ENCODE measurements at regions not wholly inside any gene's neighbourhood (a gene's known extent, or its start where the extent isn't known, plus 50 kb on each side); places are given as distances from the start of the nearest gene placed in this dataset.
"Not testable (repeated sequence)": the region's sequence is repeated elsewhere in the genome, so short reads cannot be mapped to it uniquely, and the experiment has no call there.

DNA sequence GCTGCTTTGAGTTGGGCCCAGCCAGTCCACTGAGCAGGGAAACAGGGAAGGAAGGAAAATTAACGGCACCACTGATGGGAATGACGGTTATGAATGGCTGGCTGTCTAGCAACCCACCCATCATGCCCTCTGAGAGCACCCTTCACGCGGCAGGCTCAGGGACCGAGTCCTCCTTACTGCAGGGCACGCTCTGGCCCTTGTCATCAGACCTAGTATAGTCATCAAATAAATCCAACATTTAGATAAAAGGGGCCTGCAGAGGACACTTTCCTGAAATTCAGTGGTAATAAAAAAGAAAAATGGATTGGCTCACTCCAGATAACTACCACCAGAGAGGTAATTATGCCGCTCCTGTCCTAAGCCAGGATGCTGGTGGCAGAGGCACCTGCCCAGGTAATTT is 509.4 kb downstream of the MATN1 start:
- TF ChIP-seq, protein P1, sequence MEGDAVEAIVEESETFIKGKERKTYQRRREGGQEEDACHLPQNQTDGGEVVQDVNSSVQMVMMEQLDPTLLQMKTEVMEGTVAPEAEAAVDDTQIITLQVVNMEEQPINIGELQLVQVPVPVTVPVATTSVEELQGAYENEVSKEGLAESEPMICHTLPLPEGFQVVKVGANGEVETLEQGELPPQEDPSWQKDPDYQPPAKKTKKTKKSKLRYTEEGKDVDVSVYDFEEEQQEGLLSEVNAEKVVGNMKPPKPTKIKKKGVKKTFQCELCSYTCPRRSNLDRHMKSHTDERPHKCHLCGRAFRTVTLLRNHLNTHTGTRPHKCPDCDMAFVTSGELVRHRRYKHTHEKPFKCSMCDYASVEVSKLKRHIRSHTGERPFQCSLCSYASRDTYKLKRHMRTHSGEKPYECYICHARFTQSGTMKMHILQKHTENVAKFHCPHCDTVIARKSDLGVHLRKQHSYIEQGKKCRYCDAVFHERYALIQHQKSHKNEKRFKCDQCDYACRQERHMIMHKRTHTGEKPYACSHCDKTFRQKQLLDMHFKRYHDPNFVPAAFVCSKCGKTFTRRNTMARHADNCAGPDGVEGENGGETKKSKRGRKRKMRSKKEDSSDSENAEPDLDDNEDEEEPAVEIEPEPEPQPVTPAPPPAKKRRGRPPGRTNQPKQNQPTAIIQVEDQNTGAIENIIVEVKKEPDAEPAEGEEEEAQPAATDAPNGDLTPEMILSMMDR (IDR thresholded peaks at IDR 0.05; ENCODE audit: borderline replicate concordance, insufficient read depth, low read depth, low read length) = no peak
- no peak overlapping the region for H3K4me3 ChIP-seq (ENCODE audit: low read depth, low read length)

DNA sequence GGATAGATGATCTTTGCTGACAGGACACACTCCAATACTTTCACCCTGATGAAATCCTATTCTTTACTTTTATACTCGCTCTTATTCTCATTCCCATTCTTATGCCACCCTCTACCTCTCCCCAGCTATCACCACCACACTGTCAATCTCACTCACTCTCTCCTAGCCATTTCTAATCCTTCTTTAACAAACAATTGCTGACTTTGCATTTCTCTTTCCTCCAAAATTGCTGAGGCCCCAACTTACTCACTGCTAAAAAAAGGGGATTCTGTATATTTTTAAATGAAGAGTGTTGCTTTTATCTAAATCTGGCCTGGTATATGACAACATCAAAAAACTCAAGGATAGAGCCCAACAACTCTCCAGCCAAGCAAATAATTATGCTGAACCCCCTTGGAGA is 515.4 kb downstream of the MATN1 start:
- H3K4me3 ChIP-seq (ENCODE audit: low read depth, low read length) = not testable (repeated sequence)

DNA sequence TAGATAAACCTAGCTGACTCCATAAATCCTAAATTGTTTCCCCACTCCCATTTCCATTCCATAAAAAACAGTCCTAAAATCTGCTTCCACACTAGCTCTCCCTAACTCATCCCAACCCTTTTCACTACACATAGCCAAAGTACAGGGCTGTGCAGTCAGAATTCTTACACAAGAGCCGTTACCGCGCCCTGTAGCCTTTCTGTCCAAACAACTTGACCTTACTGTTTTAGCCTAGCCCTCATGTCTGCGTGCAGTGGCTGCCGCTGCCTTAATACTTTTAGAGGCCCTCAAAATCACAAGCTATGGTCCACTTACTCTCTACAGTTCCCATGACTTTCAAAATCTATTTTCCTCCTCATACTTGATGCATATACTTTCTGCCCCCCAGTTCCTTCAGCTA is 516.8 kb downstream of the MATN1 start:
- H3K4me3 ChIP-seq (ENCODE audit: low read depth, low read length) = not testable (repeated sequence)

DNA sequence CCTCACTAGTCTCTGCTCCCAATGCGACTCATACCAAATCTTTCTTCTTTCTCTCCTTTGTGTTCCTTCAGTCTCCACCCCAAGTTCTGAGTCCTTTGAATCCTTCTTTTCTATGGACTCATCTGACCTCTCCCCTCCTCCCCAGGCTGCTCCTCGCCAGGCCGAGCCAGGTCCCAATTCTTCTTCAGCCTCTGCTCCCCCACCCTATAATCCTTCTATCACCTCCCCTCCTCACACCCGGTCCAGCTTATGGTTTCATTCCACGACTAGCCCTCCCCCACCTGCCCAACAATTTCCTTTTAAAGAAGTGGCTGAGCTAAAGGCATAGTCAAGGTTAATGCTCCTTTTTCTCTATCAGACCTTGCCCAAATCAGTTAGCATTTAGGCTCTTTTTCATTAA is 518.5 kb downstream of the MATN1 start:
- not testable (repeated sequence) for H3K4me3 ChIP-seq (ENCODE audit: low read depth, low read length)

DNA sequence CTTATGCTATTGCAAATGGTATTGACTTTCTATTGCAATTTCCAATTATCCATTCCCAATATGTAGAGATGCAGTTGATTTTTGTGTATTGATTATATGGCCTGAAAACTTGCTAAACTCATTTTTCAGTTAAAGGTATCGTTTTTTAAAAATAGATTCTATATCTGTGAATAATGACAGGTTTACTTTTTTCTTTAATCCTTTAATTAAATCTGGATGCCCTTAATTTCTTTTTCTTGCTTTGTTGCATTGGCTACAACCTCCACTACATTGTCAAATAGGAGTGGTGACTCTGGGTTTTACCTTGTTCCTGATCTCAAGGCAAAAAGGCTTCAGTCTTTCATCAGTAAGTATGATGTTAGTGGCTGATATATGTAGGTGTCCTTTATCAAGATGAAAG is 522.4 kb downstream of the MATN1 start:
- H3K4me3 ChIP-seq (ENCODE audit: low read depth, low read length) = no peak overlapping the region
- TF ChIP-seq, protein P1 (IDR thresholded peaks at IDR 0.05; ENCODE audit: borderline replicate concordance, insufficient read depth, low read depth, low read length) = no peak

DNA sequence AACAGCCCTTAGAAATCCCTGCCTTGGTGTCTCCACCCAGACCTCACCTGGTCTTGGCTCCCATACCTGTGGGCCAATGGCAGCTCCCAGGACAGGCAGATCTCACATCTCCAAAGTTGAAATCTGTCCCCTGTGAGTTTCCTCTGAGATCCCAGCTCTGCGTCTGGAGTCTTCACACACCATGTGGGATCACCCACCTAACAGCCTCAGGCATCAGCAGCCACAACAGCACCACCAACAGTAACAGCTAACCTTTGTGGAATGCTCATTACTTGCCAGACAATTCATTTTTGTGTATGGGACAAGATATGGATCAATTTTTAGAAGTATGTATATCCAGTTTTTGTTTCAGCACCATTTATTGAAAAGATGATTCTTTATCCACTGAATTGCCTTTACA is 523.2 kb downstream of the MATN1 start:
- TF ChIP-seq, protein P1 (IDR thresholded peaks at IDR 0.05; ENCODE audit: borderline replicate concordance, insufficient read depth, low read depth, low read length) = no peak
- no peak overlapping the region for H3K4me3 ChIP-seq (ENCODE audit: low read depth, low read length)

DNA sequence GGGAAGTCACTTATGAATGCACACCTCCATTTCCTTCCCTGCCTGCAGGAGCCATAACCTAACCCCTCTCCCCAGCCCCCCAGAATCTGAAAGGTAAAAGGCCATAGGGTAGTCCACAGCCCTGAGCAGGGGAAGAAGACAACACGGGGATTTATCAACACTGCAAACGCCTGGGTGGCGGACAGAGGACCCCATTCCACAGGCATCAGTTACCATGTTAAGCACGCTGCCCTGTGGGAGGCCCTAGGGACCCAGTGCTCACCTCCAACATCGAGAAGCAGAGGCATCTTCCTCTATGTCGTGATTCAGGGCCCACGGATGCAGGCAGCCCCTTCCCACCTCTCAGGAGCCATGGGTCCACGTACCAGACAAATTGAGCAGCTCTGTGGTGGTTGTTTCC is 523.8 kb downstream of the MATN1 start:
- TF ChIP-seq, protein P1 (IDR thresholded peaks at IDR 0.05; ENCODE audit: borderline replicate concordance, insufficient read depth, low read depth, low read length) = no peak
- no peak overlapping the region for H3K4me3 ChIP-seq (ENCODE audit: low read depth, low read length)

DNA sequence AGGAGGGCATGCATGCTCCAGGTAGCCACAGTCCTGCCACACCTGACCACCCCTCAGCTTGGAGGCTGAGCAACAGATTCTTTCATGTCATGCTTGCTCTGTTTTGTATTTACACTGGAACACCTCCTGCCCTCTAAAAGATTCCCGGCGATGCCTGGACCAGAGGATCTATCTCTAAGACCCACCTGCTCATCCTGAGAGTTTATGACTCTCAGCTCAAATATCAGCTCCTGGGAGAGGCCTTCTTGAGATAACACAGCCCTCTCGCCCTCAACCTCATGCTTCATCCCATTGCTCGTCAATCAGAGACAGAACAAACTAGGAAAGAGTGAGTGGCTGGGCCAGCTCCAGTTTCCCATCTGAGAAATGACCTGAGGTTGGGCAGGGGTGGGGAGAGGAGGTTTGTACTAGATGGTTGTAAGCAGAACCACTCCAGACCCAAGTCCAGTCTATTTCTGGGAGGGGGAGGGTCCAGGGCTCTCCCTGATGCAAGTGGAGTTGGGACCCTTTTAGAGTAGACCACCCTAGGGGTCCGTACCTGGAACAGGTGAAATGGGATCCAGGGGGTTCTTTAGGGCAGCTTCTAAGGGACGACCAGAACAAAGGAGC is 524.5 kb downstream of the MATN1 start:
- TF ChIP-seq, protein P1 (IDR thresholded peaks at IDR 0.05; ENCODE audit: borderline replicate concordance, insufficient read depth, low read depth, low read length) = no peak

DNA sequence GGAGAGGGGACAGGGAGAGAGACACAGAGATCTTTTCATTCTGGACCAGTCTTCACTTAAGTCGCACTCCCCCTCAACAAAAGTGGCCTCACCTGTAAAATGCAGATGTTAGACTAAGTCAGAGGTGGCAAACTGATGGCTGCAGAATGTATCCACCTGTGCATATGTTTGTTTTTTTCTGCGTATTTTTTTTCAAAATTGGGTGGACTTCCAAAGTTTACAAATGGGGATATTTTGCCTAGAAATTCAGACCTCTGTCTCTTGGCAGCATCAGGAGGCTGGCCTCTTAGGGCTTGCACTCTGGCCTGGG is 525.0 kb downstream of the MATN1 start:
- no peak overlapping the region for H3K4me3 ChIP-seq (ENCODE audit: low read depth, low read length)
- TF ChIP-seq, protein P1 (IDR thresholded peaks at IDR 0.05; ENCODE audit: borderline replicate concordance, insufficient read depth, low read depth, low read length) = no peak

More for the DNA sequence above, 524.5 kb downstream of the MATN1 start:
- H3K4me3 ChIP-seq (ENCODE audit: low read depth, low read length) = no peak overlapping the region

Data from GM12875 (cell line).